Epithelial cell of proximal tubule (primary cell): ENCODE measurements at regions not wholly inside any gene's neighbourhood (a gene's known extent, or its start where the extent isn't known, plus 50 kb on each side); places are given as distances from the start of the nearest gene placed in this dataset.
A peak's percentile ranks its signal among the peaks of the same experiment; 100 is the strongest.

Experiments
- DNase-seq: peaks from one replicate; pipeline ENCODE4 v3.0.0-alpha.2; 2011; ENCODE audit warnings: low read depth
- H3K4me3 ChIP-seq: 2 replicates; pipeline ENCODE4 v1.5.1; 2011; ENCODE audit warnings: low read depth, mild to moderate bottlenecking, low read length
- CTCF ChIP-seq: conservative IDR thresholded peaks from 2 replicates; pipeline ENCODE4 v1.5.1; 2012; ENCODE audit warnings: low read depth, mild to moderate bottlenecking, low read length

- H3K4me3 ChIP-seq, result no peak overlapping the region
- DNase-seq, result no peak
- no peak for TF ChIP-seq CTCF
These were observed 132.8 kb upstream of the SPACA1 start for GRCh38 chr6:87914637-87915395.

GRCh38 chr6:87913974-87914373, 133.7 kb upstream of the SPACA1 start:
- TF ChIP-seq CTCF, result no peak
- H3K4me3 ChIP-seq, result no peak overlapping the region
- DNase-seq, result no peak

GRCh38 chr6:87912102-87912501, 135.5 kb upstream of the SPACA1 start:
- no peak overlapping the region for H3K4me3 ChIP-seq
- DNase-seq, result no peak
- TF ChIP-seq CTCF, result no peak

GRCh38 chr6:87909849-87910248, 137.8 kb upstream of the SPACA1 start:
- no peak overlapping the region for H3K4me3 ChIP-seq
- TF ChIP-seq CTCF, result no peak
- DNase-seq, result peak; percentile 93

- no peak for DNase-seq
- TF ChIP-seq CTCF, result no peak
- no peak overlapping the region for H3K4me3 ChIP-seq
These were observed 138.4 kb upstream of the SPACA1 start for GRCh38 chr6:87908978-87909811.

- no peak for TF ChIP-seq CTCF
- DNase-seq, result no peak
- H3K4me3 ChIP-seq, result no peak overlapping the region
These were observed 140.1 kb upstream of the SPACA1 start for GRCh38 chr6:87907521-87907920.
